DMS 273 treated with DMSO at 0.1 percent for 48 hours (cell line): ENCODE measurements at regions not wholly inside any gene's neighbourhood (a gene's known extent, or its start where the extent isn't known, plus 50 kb on each side); places are given as distances from the start of the nearest gene placed in this dataset.
"Not testable (repeated sequence)": the region's sequence is repeated elsewhere in the genome, so short reads cannot be mapped to it uniquely, and the experiment has no call there.

Source experiments
- DNase-seq: peaks from one replicate; lab custom pipeline; 2025; lab: John Stamatoyannopoulos, UW

- DNase-seq: not testable (repeated sequence)
Measured at GRCh38 chr6:21282360-21282759, 311.2 kb upstream of the SOX4 start.

DNA sequence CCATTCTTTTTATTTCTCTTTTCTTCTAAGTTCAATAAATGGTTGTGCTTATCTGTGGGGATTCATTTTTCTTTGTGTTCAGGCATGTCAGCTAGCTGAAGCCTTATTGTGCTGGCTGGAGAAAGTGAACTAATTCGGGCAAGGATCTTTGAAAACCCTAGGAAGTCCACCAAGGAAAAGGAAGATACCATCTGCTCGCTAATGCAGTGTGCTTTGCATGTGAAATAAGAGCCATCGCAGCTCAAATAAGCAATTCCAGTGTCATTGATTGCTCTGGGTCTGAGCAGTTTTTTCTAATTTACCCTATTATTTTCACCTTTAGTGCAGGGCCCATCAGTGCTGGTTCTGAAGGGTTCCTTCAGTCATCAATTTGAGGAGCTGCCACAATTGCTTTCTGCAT lies 309.4 kb upstream of the SOX4 start:
- no peak for DNase-seq

GRCh38 chr6:21284706-21285105 lies 308.8 kb upstream of the SOX4 start:
- no peak for DNase-seq

GRCh38 chr6:21294144-21294543 lies 299.4 kb upstream of the SOX4 start:
- no peak for DNase-seq

DNA sequence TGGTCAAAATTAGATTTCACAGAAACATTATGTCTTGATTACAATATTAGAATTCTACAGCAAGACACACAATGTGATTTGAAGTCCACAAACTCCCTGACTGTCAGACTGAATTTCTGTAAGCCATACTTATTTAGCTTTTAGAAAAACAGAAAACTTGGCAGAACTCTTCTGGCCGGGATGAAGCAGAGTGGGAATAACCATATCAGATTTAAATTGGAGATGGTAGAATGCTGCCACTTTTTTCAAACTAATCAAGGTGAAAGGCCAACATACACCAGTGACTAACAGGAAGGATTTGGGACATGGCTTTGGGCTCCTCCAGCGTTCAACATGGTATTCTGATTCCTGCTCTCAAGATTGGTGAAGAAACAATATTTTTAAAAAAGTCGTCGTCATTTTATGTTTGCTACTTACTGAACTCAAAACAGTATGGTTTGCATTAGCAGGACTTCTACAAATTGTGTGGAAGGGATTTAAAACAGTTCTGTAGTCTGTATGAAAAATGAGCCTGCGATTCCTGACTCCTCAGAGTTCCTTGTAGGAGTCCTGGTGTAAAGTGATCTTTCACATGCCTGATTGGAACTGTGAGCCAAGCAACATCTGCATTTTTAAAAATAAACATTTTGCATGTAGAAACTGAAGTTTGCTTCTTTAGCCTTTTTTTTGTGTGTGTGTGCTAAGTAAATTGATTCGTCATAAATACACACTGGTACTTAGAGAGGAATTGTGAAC lies 297.9 kb upstream of the SOX4 start:
- DNase-seq: no peak

- no peak for DNase-seq
Measured at GRCh38 chr6:21297665-21298064, 295.9 kb upstream of the SOX4 start.

DNA sequence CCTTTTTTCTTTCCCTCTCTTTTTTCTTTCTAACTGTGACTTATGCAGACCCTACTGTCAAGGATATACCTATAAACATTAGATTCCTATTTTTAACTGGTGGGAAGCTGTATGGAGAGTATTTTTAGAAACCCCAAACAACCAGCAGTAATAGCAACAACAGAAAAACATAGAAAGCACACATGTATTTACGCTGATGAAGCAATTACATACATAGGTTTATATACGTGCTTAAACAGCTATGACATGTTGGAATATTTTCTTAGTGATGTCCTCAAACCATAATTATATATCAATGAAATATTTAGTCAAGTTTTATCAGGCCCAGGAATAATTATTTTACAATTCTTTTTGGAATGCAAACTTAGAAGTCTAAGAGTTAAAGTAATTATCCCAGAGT lies 294.3 kb upstream of the SOX4 start:
- DNase-seq: no peak

GRCh38 chr6:21300439-21300838 lies 293.1 kb upstream of the SOX4 start:
- no peak for DNase-seq

GRCh38 chr6:21305893-21306332 lies 287.6 kb upstream of the SOX4 start:
- DNase-seq: peak; percentile 14

DNA sequence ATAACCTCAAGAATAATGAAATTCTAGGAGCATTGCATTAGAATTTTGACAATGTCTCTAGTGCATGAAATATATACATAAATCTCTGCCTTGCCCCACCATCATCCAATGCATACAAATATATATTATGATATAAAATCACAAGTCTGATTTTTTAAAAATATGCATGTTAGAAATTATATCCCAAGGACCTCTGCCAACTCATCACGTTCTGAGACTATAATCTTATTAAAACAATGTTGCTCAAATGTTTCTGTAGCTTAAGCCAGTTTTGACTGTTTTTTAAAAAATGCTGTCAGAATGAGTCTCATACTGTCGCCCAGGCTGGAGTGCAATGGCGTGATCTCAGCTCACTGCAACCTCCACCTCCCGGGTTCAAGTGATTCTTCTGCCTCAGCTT lies 287.0 kb upstream of the SOX4 start:
- no peak for DNase-seq

DNA sequence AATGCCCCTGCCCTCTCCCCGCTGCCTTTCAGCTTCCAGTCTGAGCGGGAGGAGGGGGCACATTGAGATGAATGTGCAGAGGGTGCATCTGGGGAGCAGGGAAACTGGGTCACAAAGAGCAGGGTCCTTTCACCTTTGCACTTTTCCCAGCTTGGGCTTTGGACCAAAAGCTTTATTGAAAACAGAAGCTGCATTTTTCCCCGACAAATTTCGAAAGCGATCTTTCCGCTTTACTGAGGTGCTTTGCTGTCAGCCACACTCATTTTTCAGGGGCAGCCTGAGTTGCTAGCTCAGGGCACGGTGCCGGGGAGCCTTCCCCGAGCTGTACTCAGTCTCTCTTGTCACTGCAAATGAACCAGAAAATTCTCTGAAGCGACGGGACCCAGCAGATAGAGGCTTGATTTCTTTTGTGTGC lies 283.7 kb upstream of the SOX4 start:
- DNase-seq: no peak

DNA sequence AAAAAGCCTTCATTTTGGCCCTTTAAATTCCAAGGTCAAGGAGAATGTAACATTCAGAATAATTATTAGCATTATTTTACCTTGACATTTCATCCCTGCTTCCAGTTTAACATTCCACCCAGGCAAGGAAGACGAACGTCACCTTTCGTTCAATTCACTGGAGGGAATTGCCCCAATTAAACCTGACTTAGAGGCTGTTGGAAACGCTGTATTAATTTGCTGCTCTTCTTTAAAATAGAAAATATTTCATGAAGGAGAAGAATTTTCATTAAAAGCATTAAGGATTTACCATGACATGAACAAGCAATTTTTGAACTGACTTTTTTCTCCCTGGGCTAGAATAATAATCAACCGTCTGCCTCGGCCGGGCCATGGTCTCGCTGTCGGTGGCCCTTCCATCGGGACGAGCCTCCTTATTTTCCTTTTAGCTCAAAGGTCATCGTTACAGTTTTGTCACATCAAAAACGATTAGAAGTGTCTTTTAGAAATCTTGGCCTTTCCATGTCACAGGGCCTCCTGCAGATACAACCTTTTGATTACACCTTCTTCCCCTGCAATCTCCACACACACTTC lies 282.9 kb upstream of the SOX4 start:
- no peak for DNase-seq

DNA sequence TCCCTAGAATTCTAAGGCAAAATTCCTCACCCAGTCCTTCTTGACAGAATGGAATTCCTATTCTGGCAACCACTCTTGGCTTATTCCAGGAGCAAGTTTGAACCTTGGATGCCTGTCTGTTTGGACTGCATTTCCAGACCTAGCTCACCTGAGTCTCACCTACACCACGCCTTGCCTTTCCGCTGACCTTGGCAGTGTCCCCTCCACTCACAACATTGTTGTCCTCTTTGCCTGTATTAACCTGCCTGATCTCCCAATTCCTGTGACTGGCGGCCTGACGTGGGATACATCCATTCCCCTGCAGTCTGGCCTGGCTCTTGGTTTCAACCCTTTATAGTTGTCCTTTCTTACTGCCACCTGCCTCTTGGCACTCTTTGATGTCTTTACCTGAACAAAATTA lies 281.4 kb upstream of the SOX4 start:
- no peak for DNase-seq

DNA sequence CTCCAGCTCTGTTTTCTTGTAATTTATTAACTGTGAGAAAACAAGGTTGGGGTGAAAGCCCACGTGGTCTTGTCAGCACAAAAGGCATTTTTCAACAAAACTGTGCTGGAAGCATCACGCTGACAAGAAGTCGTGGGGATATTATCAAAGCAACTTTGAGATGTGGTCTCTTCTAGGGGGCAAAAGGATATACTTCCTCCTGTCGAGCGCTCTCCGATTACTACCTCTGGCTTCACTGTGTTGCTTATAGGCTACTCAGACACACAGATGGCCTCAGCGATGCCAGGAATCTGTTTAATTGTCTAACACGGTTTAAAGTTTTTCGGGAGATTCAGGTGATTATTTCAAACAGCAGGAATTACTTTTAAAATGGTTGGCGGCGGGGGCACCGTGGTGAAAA lies 275.9 kb upstream of the SOX4 start:
- DNase-seq: no peak

- no peak for DNase-seq
Measured at GRCh38 chr6:21321076-21321475, 272.5 kb upstream of the SOX4 start.

GRCh38 chr6:21321531-21321930 lies 272.0 kb upstream of the SOX4 start:
- DNase-seq: no peak

GRCh38 chr6:21323577-21323976 lies 270.0 kb upstream of the SOX4 start:
- no peak for DNase-seq

- DNase-seq: no peak
Measured at GRCh38 chr6:21325201-21325856, 268.2 kb upstream of the SOX4 start.

DNA sequence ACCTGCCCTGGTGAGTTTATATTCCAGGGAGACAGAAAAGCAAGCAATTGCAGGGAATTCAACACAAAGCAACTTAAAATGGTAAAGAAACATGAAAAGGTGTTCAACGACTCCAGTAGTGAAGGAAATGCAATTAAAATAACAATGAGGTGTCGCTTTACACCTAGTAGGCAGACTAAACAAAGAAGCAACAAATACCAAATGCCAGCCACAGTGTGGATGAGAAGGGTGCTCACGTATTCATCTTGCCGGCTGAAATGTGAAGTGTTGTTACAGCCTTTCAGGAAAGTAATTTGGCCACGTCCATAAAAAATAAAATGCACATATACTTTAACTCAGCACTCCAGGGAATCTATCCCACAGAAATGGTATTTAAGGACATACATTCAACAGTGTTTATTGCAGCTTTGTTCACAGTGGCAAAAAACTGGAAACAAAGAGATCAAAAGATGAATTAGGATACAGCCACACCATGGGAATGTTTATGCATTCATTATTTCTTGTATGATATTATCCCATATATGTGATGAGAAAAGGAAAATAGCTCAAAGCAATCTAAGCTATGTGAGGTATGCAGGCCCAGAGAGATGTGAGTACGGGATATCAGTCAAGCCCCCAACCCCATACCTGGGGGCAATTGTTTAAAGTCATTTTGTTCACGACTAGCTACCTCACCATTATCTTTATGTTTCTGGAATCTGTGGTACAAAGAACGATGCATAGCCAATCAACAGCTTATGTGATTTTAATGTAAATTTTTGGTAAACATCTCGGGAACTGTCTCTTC lies 266.0 kb upstream of the SOX4 start:
- no peak for DNase-seq

DNA sequence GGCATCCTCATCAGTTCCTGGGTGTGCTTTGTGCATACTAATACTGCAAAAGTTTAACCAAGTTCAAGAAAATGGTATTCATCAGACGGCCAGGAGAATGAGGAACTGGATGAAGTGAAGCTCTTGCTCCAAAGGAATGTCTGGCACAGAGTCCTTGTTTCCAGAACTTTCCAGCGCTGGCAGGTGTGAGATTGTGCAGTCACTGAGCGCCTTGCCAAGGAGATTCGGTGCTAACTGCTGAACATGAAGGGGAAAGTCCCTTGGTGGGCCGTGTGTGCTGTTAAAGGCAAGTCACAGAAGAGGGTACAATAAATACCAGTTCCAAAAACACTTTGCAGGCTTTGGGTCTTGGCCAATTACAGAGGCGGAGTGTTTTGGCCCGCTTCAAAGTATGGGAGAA lies 262.3 kb upstream of the SOX4 start:
- no peak for DNase-seq

DNA sequence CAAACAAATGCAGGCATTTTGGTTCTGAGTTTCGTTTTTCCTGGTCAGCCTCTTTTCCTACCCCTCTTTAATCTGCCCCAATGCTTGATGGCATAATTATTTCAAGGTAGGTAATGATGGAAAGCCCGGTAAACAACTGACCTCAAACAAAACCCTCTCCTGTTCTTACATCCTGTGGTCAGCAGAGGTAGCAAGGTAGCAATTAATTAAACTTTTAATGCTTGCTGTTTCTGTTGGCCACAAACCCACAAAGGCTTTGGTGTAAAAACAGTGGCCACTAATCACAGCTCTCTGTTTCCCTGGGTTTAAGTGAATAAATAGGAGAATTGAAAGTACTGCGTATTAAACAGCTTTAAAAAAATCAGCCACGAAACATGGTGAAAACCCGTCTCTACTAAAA lies 261.5 kb upstream of the SOX4 start:
- no peak for DNase-seq

DNA sequence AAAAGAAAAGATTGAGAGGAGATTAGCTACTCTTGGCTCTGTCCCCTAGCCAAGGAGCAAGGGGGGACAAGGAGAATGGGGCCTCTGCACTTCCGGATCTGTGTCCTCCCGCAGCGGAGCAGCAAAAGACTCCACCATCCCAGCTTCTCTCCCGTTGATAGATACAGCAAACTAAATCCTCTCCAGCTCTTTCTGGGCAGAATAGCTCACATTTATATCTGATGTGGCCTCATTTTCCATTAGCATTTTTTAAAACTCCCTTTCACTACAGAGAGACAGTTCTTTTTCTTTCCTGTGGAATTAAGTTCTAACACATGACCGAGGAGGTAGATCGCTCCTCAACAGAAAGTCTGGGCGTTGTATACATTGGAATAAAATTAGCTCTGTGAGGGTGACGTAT lies 260.9 kb upstream of the SOX4 start:
- no peak for DNase-seq

- DNase-seq: no peak
Measured at GRCh38 chr6:21333715-21334114, 259.8 kb upstream of the SOX4 start.
